Activated naive CD4-positive, alpha-beta T cell treated with Interleukin-2 at 50 U/mL for 16 hours (primary cell): ENCODE measurements at regions not wholly inside any gene's neighbourhood (a gene's known extent, or its start where the extent isn't known, plus 50 kb on each side); places are given as distances from the start of the nearest gene placed in this dataset.
"Not testable (repeated sequence)": the region's sequence is repeated elsewhere in the genome, so short reads cannot be mapped to it uniquely, and the experiment has no call there.

ENCODE experiments used
- DNase-seq: peaks from one replicate; pipeline ENCODE4 v3.0.0-alpha.2; 2020

DNA sequence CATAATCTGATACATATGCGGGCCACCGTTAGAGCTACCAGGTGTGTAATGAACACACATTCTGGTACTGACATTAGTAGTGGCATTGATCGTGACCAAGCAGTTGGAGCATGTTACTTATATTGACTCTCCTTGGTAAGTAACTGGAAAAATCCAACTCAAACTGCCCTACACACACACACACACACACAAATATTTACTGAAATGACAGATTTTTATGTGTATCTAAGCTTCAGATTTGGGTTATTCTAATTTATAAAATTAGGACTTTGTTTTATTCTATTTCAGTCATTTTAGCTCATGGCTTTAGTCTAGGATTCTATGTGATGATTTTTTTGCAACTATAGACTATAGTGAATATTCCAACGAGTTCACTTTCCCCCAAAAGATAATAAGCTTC lies 1280.2 kb upstream of the ACO1 start:
- DNase-seq = no peak

- no peak for DNase-seq
Measured at GRCh38 chr9:31112491-31112890, 1272.0 kb upstream of the ACO1 start.

DNA sequence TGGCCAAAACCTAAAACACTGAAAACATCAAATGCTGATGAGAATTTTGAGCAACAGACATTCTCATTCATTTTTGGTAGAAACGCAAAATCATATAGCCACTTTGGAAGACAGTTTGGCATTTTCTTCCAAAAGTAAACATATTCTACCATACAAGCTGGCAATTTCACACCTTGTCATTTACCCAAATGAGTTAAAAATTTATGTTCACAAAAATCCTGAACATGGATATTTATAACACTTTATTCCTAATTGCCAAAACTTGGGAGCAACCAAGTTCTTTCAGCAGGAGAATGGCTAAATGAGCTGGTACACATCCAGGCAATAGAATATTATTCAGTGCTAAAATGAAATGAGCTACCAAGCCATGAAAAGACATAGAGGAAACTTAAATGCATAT lies 1270.1 kb upstream of the ACO1 start:
- DNase-seq = no peak

DNA sequence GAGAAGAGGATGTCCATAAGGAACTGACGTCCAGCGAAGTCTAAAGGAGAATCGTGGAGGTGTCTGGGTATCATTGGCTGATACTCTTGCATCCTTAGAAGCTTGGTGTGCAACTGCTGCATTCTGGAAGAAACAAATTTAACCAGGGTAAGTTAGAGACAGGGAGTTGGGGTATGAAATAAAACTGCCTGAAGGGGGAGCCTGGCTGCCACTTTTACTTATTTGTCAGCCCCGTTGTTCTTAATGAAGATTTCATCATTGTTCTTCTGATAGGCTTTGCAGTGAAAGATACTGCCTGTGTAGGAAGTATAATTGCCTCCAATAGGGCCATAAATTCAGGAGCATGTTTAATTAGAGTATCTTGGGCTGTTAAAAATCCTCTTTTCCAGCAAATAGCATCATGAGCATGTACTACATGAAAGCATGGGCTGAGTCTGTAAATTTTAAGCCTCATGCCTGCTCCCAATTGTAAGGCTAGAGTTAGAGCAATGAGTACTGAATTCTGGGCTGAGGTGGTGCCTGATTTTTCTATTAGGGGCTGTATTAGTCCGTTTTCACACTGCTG lies 1264.5 kb upstream of the ACO1 start:
- peak; percentile 31 for DNase-seq

DNA sequence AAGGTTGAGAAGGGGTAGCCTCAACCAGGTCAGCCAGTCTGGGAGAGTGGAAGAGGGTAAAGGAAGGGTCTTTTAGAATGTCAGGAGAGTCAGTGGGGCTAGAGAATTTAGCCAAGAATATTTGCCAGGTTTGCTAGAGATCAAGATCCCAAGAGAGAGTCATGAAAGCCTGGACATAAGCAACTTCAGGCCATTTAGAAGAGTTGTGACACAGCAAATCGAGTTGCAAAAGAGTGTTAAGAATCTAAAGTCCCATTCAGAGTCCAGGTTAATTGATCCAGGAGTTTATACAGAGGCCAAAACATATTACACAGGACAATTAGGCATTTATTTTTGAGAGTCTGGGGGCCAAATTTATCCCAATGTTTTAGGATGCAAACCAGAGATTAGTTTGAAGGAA lies 1260.1 kb upstream of the ACO1 start:
- no peak for DNase-seq

- no peak for DNase-seq
Measured at GRCh38 chr9:31135567-31135966, 1248.9 kb upstream of the ACO1 start.

- no peak for DNase-seq
Measured at GRCh38 chr9:31136524-31136923, 1247.9 kb upstream of the ACO1 start.

DNA sequence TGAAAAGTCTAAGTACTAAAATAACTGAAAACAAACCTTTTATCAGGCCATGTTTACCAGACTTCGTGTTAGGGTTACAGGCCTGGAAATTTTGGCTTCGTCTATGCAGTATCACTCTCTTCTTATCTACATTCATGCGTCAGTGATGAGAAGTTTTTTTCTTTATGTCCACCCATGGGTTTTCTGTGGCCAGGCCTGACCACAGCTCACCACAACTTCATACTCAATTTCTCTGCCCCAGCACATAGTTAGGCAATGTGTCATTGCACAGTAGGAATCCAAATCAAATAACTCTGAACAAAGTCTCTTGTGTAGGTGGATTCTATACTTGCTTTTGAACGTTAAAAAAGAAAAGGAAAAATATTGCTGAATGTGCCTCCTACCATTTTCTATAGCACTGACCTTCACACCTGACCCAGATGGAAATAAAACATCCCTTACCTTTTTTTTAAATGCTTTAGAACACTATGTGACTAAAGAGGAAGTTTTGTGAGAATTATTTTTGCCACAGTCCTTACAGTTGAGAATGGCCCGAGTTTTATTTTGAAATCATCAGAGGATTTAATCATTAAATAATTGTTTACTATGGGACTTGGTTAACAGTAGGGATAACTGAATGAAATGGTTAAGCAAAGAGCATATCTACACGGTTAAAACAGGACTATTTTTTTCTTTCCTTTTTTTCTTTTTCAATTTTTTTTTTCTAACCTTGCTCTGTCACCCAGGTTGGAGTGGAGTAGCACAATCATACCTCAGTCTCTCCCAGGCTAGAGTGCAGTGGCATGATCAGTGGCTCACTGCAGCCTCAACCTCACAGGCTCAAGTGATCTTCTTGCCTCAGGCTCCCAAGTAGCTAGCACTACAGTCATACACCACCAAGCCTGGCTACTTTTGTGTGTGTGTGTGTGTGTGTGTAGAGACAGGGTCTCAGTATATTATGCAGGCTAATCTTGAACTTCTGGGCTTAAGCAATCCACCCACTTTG lies 1247.0 kb upstream of the ACO1 start:
- DNase-seq = no peak

GRCh38 chr9:31140316-31140715 lies 1244.1 kb upstream of the ACO1 start:
- no peak for DNase-seq

- DNase-seq = no peak
Measured at GRCh38 chr9:31142456-31142855, 1242.0 kb upstream of the ACO1 start.

- no peak for DNase-seq
Measured at GRCh38 chr9:31144614-31145013, 1239.8 kb upstream of the ACO1 start.

DNA sequence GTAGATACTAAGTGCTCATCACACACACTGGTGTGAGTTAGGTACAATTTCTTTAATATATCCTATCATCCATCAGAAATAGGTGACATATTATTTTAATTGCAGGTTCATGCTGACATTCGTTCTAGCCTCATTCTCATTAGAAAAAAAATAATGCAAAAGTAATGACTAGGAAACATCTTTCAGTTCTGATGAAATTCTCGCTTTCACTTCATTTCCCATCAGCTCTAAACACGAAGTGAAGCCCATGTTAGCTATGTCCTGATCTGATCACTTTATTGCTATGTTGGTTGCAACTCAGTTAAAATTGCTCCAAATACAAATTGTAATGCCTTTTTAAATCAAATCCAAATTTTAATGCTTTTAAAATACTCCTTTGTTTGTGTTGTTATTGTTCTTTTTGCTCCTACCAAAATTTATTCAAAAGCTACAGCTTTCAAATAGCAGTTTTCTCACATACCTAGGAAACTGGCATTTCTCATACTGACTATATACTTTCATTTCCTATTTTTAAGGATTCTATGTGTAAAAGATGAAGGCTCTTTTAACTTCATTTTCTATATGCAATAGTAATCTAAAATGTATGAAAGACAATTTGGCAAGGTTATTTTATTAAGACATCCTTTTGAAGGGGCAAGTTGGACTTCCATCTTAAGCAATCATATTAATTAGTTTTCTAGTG lies 1237.8 kb upstream of the ACO1 start:
- no peak for DNase-seq

GRCh38 chr9:31153250-31153840 lies 1231.1 kb upstream of the ACO1 start:
- DNase-seq = no peak

DNA sequence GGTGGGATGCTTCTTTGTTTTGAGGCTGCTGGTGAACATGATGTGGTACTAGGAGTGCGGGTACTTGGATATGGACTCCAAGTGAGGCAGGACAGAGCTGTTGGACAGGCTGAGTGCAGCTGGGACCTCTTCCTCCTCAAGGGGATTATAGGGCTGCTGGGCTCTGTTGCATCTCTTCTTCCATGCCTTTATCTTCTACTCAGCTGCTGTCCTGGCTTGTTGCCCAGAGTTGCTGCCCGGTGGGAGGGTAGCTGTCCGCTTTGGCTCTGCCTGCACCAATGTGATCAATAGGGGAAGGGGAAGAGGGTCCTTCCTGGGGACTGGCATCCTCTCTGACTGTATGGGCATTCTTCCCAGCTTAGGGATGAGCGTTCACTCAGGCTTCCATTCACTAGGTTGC lies 1217.9 kb upstream of the ACO1 start:
- DNase-seq = no peak

DNA sequence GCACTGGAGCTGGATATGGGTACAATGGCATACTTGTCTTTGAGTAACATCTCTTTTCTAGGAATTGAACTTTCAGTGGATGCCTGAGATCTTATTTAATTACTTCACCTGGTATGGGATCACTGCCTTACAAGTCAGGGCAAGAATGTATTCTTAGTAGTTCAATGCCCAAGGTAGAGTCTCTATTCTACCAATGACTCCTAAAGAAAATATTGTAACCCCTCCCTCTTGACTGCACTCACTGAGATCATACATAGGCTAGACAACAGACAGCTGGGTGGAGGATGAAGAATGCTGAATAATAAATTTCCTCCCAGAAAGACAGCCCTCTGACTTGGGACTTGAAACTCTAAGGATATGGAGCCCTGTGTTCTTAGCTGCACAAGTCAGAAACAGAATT lies 1216.3 kb upstream of the ACO1 start:
- DNase-seq = no peak

DNA sequence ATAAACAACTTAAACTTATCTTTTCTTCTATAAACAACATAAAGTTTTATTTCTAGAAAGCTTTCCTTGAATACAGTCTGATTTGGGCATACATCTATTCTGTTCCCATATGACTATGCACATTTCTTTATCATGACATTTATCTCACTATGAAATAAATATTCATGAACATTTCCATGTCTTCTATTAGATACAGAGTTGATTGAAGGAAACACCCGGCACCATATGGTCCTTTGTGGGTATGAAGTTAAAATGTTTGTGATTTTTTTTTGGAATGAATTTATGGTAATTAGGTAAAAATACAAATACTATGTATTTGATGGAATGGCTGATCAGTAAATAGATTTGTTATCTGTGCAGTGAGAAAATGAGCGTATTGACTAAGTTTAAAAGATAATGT lies 1209.8 kb upstream of the ACO1 start:
- DNase-seq = no peak

GRCh38 chr9:31183866-31184265 lies 1200.6 kb upstream of the ACO1 start:
- no peak for DNase-seq

GRCh38 chr9:31185831-31186230 lies 1198.6 kb upstream of the ACO1 start:
- no peak for DNase-seq

DNA sequence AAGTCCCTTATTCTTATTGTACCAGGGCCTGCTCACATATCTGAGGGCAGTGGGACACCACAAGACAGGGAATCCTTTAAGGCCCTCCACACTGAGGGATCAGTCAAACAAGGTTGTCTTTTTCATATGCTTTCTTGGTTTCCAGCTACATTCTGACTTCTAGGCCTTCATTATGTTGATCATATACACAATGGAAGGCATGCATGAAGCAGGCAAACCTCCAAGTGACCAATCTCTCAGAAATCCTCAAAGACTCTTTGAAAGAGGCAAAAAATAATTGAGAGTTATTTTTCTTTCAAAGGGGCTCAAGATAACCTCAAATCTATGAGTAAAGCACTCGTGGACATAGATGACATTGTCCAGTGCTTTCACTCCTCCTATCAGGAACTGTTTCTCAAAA lies 1195.9 kb upstream of the ACO1 start:
- DNase-seq = no peak

DNA sequence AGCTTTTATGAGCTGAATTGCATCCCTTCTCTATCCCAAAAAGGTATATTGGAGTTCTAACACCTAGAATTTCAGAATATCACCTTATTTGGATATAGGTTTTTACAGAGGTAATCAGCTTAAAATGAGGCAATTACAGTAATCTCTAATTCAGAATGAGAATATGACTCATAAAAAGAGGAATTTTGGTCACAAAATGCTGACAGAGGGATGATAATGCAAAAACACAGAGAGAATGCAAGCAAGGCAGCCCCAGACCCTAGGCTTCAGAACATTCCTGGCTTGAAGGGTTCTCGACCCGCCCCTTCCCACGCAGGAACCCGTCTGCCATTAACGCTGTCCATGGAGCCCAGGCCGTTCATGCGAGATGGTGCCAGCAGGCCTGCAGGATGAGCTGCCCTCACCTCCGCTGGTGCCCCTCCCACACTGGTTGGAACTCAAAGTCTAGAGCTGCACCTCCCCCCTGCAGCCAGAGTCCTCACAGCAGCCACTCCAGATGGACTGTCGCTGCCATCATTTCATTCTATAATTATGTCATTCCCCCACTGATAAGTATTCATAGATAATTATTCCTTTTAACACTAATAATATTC lies 1173.4 kb upstream of the ACO1 start:
- peak; percentile 11 for DNase-seq

- not testable (repeated sequence) for DNase-seq
Measured at GRCh38 chr9:31229976-31230375, 1154.5 kb upstream of the ACO1 start.

DNA sequence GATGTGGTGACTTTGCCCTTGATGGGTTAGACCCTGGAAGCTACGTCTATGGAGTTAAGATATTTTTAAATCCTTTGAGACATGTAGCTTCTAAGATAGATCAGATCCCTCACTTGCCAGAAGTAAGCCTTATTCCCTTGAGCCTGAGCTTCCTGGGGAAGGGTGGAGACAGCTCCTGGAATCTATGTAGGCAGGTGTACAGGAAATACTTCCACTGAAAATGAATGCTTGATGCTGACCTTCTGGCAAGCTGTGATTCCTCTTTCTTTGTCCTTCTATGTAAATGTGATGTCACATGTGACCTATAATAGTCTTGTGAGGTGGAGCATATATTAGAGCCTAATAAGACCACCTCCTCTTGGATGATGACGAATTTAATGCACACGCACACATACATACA lies 1152.0 kb upstream of the ACO1 start:
- DNase-seq = no peak

DNA sequence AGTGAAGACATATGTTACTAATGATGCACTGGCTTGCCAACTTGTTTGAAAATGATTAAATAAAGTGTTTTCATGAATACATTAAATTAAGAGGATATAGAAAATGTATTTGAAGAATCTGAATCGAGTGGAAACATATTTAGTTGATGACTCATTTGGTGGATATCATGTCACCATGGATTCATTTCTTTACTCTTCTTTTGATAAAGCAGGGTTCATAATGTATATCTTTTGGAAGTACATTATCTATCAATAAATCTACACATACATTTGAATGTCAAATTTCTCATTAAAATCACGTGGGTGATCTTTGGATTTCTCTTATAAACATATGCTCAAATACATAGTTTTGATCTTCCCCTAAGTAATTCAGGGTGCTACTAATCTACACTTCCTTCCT lies 1148.1 kb upstream of the ACO1 start:
- DNase-seq = no peak
